Neural progenitor cell (in vitro differentiated cells): ENCODE measurements at regions not wholly inside any gene's neighbourhood (a gene's known extent, or its start where the extent isn't known, plus 50 kb on each side); places are given as distances from the start of the nearest gene placed in this dataset.

Source experiments
- DNase-seq: peaks from one replicate; pipeline ENCODE4 v3.0.0-alpha.2; 2016; ENCODE audit warnings: low spot score
- H2AFZ ChIP-seq: fragments of 200-600 bp; sonication (generic); replicated peaks from 2 replicates; pipeline ENCODE4 v1.6.1; 2016; ENCODE audit warnings: antibody characterized with exemption
- H3F3A ChIP-seq: fragments of 200-600 bp; sonication (generic); 2 replicates; pipeline ENCODE4 v1.6.1; 2016; ENCODE audit warnings: antibody characterized with exemption, low read depth
- H3K27ac ChIP-seq: fragments of 200-600 bp; sonication (generic); 2 replicates; pipeline ENCODE4 v1.5.1; 2016; ENCODE audit warnings: mild to moderate bottlenecking
- H3K27me3 ChIP-seq: fragments of 200-600 bp; sonication (generic); 2 replicates; pipeline ENCODE4 v1.6.1; 2016; ENCODE audit warnings: mild to moderate bottlenecking, moderate library complexity
- H3K36me3 ChIP-seq: fragments of 200-600 bp; sonication (generic); 2 replicates; pipeline ENCODE4 v1.5.1; 2016
- H3K4me1 ChIP-seq: fragments of 200-600 bp; sonication (generic); 2 replicates; pipeline ENCODE4 v1.6.1; 2016; ENCODE audit warnings: mixed run types
- H3K4me2 ChIP-seq: fragments of 200-600 bp; sonication (generic); 2 replicates; pipeline ENCODE4 v1.6.1; 2016
- H3K4me3 ChIP-seq: fragments of 200-600 bp; sonication (generic); 2 replicates; pipeline ENCODE4 v1.5.1; 2016
- H3K79me2 ChIP-seq: fragments of 200-600 bp; sonication (generic); 2 replicates; pipeline ENCODE4 v1.6.1; 2016; ENCODE audit warnings: low read depth
- H3K9ac ChIP-seq: fragments of 200-600 bp; sonication (generic); 2 replicates; pipeline ENCODE4 v1.6.1; 2016
- H3K9me3 ChIP-seq: fragments of 200-600 bp; sonication (generic); 2 replicates; pipeline ENCODE4 v1.5.1; 2016; ENCODE audit warnings: low read depth
- H4K20me1 ChIP-seq: fragments of 200-600 bp; sonication (generic); 2 replicates; pipeline ENCODE4 v1.6.1; 2016; ENCODE audit warnings: low read depth
- H3K27ac Mint-ChIP-seq: 3 replicates; pipeline ENCODE4 v1.8.0; 2021; ENCODE audit warnings: mixed read lengths
- H3K27me3 Mint-ChIP-seq: 2 replicates; pipeline ENCODE4 v1.8.0; 2022; ENCODE audit warnings: low read depth, mild to moderate bottlenecking, inconsistent platforms, moderate library complexity, mixed read lengths; ENCODE audit not compliant: insufficient read depth
- H3K36me3 Mint-ChIP-seq: 3 replicates; pipeline ENCODE4 v1.8.0; 2021; ENCODE audit warnings: mixed read lengths
- H3K4me1 Mint-ChIP-seq: 3 replicates; pipeline ENCODE4 v1.8.0; 2021; ENCODE audit warnings: mixed read lengths
- H3K4me3 Mint-ChIP-seq: 3 replicates; pipeline ENCODE4 v1.8.0; 2021; ENCODE audit warnings: mild to moderate bottlenecking, moderate library complexity, mixed read lengths
- H3K9me3 Mint-ChIP-seq: 3 replicates; pipeline ENCODE4 v1.8.0; 2020; ENCODE audit warnings: mixed read lengths
- EZH2 ChIP-seq: fragments of 200-600 bp; sonication (generic); IDR thresholded peaks from 2 replicates; pipeline ENCODE4 v1.6.1; 2017; ENCODE audit warnings: antibody characterized with exemption, mild to moderate bottlenecking, moderate library complexity
- EZH2phosphoT487 ChIP-seq: fragments of 200-600 bp; sonication (generic); IDR thresholded peaks from 2 replicates; pipeline ENCODE4 v1.6.1; 2017; ENCODE audit warnings: antibody characterized with exemption
- TF ChIP-seq, protein P1 (sequence below): fragments of 200-600 bp; sonication (generic); IDR thresholded peaks from 2 replicates; pipeline ENCODE4 v1.5.1; 2017; ENCODE audit warnings: antibody characterized with exemption, mild to moderate bottlenecking

DNA sequence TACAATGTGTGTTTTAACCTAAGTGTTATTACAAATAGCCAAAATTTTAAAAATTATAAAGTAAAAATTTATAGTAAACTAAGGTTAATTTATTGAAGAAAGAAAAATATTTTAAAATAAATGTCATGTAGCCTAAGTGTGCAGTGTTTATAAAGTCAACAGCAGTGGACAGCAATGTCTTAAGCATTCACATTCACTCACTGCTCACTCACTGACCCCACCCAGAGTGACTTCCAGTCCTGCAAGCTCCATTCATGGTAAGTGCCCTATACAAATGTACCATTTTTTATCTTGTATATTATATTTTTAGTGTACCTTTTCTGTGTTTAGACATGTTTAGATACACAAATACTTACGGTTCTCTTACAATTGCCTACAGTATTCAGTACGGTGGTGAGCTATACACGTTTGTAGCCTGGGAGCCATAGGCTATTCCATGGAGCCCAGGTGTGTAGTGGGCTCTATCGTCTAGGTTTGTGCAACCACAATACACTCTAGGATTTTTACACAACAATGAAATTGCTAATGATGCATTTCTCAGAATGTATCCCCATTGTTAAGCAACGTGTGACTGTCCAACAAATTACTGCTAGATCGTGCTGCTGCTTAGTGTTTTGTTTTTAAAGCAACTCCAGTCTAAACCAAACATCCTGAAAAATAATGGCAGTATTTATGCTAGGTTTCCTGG, 108.9 kb upstream of the NAMPT start:
- Histone ChIP-seq H3K9ac (no peak overlapping the region), H3K27me3 (no peaks in the 10 kb centered on the region), H3K4me2 (no peak overlapping the region), H4K20me1 (no peaks in the 10 kb centered on the region), H3K4me3 (no peak overlapping the region), H2AFZ (no peak overlapping the region), H3K79me2 (no peaks in the 10 kb centered on the region), H3K36me3 (no peaks in the 10 kb centered on the region), H3K27ac (no peak overlapping the region), H3F3A (no peaks in the 10 kb centered on the region), H3K9me3 (no peaks in the 10 kb centered on the region), H3K4me1 (peaks cover 4% of the 10 kb centered on the region)
- no peak for DNase-seq
- H3K27me3 Mint-ChIP-seq = peaks cover 2% of the 10 kb centered on the region
- H3K4me1 Mint-ChIP-seq = no peaks in the 10 kb centered on the region
- H3K4me3 Mint-ChIP-seq = no peak overlapping the region
- no peaks in the 10 kb centered on the region for H3K9me3 Mint-ChIP-seq
- no peak overlapping the region for H3K27ac Mint-ChIP-seq
- no peaks in the 10 kb centered on the region for H3K36me3 Mint-ChIP-seq
- TF ChIP-seq EZH2phosphoT487 = no peak
- TF ChIP-seq, protein P1, sequence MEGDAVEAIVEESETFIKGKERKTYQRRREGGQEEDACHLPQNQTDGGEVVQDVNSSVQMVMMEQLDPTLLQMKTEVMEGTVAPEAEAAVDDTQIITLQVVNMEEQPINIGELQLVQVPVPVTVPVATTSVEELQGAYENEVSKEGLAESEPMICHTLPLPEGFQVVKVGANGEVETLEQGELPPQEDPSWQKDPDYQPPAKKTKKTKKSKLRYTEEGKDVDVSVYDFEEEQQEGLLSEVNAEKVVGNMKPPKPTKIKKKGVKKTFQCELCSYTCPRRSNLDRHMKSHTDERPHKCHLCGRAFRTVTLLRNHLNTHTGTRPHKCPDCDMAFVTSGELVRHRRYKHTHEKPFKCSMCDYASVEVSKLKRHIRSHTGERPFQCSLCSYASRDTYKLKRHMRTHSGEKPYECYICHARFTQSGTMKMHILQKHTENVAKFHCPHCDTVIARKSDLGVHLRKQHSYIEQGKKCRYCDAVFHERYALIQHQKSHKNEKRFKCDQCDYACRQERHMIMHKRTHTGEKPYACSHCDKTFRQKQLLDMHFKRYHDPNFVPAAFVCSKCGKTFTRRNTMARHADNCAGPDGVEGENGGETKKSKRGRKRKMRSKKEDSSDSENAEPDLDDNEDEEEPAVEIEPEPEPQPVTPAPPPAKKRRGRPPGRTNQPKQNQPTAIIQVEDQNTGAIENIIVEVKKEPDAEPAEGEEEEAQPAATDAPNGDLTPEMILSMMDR = no peak
- no peak for TF ChIP-seq EZH2

DNA sequence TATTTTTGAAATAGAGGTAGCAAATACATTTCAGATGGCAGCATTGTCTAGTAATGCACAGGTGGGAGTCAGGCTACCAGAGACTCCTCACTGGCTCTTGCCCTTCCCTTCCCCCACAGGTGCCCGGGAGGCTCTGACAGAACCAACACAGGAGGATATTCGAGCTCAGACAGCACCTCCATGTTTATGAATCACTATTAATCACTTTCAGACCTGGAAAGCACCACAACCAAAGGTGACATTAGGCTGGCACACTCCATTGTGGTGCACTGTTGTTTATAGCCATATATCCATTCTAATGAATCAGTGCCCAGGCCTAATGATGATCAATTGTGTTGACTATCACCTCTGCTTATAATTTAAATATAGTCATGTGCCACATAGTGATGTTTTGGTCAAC, 107.8 kb upstream of the NAMPT start:
- H3K36me3 ChIP-seq = no peaks in the 10 kb centered on the region
- H3K4me3 ChIP-seq = no peak overlapping the region
- no peak for DNase-seq
- H3F3A ChIP-seq = no peaks in the 10 kb centered on the region
- TF ChIP-seq EZH2phosphoT487 = no peak
- TF ChIP-seq, protein P1 = no peak
- TF ChIP-seq EZH2 = no peak
- Mint-ChIP-seq H3K36me3 (no peaks in the 10 kb centered on the region), H3K27ac (no peak overlapping the region), H3K4me1 (no peaks in the 10 kb centered on the region), H3K4me3 (no peak overlapping the region), H3K9me3 (no peaks in the 10 kb centered on the region), H3K27me3 (peaks cover 2% of the 10 kb centered on the region)
- H3K27me3 ChIP-seq = no peaks in the 10 kb centered on the region
- H3K9me3 ChIP-seq = no peaks in the 10 kb centered on the region
- no peaks in the 10 kb centered on the region for H4K20me1 ChIP-seq
- H3K4me2 ChIP-seq = no peak overlapping the region
- no peaks in the 10 kb centered on the region for H3K4me1 ChIP-seq
- no peaks in the 10 kb centered on the region for H3K79me2 ChIP-seq
- no peak overlapping the region for H3K27ac ChIP-seq
- H2AFZ ChIP-seq = no peak overlapping the region
- H3K9ac ChIP-seq = no peak overlapping the region

DNA sequence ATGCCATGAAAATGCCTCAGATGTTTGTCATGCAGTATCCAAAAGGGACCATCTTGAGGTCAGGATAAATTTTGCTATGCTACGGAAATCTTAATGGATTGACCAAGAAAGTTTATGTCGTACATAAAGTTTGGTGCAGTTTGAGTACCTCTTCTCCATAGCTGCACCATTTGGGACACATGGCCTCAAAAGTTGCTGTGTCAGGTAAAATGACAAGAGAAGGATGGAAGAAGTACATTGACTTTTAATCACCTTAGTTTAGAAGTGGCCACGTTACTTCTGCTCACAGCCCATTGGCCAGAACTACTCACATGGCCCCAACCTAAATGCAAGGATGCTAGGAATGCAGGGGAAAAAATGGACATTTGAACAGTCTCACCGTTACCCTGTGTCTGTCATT, 107.4 kb upstream of the NAMPT start:
- H3K27ac ChIP-seq = no peak overlapping the region
- Mint-ChIP-seq H3K4me1 (no peaks in the 10 kb centered on the region), H3K36me3 (no peaks in the 10 kb centered on the region), H3K27me3 (peaks cover 4% of the 10 kb centered on the region), H3K9me3 (no peaks in the 10 kb centered on the region), H3K4me3 (no peak overlapping the region), H3K27ac (no peak overlapping the region)
- no peaks in the 10 kb centered on the region for H3K36me3 ChIP-seq
- no peak overlapping the region for H3K4me2 ChIP-seq
- no peaks in the 10 kb centered on the region for H3K9me3 ChIP-seq
- H3K9ac ChIP-seq = no peak overlapping the region
- TF ChIP-seq, protein P1 = no peak
- TF ChIP-seq EZH2phosphoT487 = no peak
- TF ChIP-seq EZH2 = no peak
- H2AFZ ChIP-seq = no peak overlapping the region
- no peaks in the 10 kb centered on the region for H3F3A ChIP-seq
- DNase-seq = no peak
- no peak overlapping the region for H3K4me3 ChIP-seq
- H3K79me2 ChIP-seq = no peaks in the 10 kb centered on the region
- H3K4me1 ChIP-seq = no peaks in the 10 kb centered on the region
- H3K27me3 ChIP-seq = no peaks in the 10 kb centered on the region
- no peaks in the 10 kb centered on the region for H4K20me1 ChIP-seq
